ENCODE measurements at regions not wholly inside any gene's neighbourhood (a gene's known extent, or its start where the extent isn't known, plus 50 kb on each side); places are given as distances from the start of the nearest gene placed in this dataset.

- DNase-seq: no peak
Observed at GRCh38 chr7:106196460-106197021, 84.4 kb upstream of the SYPL1 start.

DNA sequence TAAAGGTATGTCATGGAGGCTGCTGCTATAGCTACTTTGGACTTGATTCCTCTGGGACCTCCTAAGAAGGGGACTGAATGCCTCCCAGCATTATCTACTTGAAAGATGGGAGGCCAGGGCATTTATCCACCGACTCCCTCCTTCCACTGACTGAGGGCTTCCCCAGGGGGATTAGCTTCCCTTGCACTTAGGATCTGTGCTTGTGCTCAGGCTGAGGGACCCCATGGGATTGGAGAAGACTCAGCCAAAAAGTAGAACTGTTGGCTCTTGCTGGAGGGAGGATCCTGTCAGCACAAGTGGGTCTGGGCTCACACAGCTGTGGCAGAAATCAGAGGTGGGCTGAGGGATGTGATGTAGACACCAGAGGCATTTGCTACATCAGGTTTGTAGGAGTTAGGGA lies 81.5 kb upstream of the SYPL1 start:
- no peak for DNase-seq

GRCh38 chr7:106190589-106191330 lies 78.6 kb upstream of the SYPL1 start:
- DNase-seq: no peak

DNA sequence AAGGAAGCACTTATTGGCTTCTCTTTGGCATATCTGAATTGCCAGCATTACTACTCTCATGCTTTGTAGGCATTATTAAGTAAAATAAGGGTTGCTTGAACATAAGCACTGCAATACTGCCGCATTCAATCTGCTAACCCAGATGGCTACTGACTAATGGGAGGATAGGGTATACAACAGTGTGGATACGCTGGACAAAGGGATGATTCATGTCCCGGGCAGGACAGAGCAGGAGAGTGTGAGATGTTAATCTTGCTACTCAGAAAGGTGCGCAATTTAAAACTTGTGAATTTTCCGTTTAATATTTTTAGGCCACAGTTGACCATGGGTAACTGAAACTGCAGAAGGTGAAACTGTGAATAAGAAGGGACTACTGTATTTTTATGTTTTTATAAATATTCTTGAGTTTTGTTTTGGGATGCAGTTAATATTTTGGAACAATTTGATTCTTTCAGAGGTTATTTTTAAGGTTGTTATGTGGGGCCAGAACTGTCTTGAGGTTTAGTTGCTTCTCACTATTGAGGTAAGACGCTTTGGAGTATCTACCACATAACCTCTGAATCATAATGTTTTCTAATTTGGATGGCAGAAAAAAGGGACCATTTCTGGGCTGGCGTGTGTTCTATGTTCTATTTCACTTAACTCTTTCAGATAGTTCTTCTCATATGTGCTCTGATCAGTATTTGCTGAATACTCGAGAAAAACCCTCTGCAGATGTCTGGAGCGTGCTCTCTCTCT lies 75.7 kb upstream of the SYPL1 start:
- DNase-seq: no peak

- no peak for DNase-seq
Observed at GRCh38 chr7:106185719-106186118, 73.6 kb upstream of the SYPL1 start.

GRCh38 chr7:106183952-106184351 lies 71.8 kb upstream of the SYPL1 start:
- DNase-seq: no peak

DNA sequence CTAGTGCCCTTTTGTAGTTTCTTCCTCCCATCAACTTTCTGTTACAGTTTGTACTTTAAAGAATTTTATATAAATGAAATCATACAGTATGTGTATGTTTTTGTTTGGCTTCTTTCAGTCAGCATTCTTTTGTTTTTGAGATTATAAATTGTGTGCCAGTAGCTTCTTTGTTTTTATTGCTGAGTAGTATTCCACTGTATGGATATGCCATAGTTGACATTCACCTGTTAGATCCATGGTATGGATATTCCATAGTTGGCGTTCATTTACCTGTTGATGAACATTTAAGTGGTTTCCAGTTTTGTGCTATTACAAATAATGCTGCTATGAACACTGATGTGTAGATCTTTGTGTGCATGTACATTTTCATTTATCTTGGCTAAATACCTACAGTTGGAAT lies 70.8 kb upstream of the SYPL1 start:
- no peak for DNase-seq

DNA sequence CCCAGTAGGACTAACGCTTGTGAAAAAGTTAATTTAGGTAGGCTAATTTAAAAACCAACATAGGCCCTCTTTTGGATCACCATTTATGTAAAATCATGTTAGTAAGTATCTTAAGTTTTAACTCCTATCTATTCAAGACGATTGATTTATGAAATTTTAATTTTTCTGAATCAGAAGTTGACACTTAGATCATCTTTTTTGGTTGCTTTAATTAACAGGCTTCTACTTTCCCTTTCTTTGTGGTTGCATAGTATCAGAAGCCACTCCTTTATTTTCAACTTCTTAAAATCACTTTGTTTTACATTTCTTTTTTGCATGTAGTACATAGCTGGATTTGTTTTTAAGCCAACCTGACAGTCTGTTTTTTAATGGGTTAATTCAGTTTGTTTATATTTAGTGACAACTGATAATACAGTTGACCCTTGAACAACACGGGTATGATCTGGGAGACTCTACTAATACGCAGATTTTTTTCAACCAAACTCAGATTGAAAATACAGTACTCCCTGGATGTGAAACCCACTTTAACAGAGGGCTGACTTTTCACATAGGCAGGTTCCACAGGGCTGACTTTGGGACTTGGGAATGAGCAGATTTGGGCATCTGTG lies 69.7 kb upstream of the SYPL1 start:
- no peak for DNase-seq

DNA sequence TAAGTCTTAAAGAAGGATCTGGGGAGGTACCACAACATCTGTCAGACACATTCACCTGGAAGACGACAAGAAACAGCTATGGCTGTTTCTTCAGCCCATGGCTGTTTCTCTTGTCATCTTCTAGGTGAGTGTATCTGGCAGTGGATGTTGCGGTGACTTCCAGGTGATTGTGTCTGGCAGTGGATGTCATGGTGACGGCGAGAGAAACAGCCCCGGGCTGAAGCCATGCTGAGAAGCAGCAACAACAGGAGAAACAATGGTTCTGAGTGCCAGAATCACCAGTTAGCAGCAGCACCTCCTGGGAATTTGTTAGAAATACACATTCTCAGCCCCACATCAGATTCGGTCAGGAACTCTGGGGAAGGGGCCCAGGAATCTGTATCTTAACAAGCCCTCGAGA lies 68.6 kb upstream of the SYPL1 start:
- no peak for DNase-seq

- no peak for DNase-seq
Observed at GRCh38 chr7:106179256-106179655, 67.1 kb upstream of the SYPL1 start.

DNA sequence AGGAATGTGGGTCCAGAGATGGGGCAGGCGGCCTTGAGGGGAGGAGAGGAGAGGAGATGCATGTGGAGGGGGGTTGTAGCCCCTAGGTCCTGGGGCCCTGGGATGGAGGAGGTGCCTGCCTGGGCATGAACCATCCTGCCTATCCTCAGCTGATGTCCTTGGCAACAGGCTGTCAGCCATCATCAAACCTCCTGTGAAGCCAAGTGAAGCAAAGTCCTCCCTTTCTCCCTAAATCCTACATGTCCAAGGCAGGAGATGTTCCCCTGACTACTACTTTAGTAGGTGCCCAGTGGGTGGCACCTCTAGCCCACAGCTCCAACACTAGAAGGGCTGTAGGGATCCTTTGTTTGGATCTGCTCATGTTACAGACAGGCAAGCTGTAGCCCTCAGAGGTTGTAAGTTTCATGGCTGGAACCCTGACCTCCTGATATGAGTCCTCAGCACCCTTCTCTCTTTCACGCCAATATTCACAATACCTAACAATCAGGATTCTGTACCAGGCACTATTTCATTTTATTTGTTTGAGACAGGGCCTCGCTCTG lies 66.6 kb upstream of the SYPL1 start:
- peak in 1 of 2 experiments; percentile 10 for DNase-seq

DNA sequence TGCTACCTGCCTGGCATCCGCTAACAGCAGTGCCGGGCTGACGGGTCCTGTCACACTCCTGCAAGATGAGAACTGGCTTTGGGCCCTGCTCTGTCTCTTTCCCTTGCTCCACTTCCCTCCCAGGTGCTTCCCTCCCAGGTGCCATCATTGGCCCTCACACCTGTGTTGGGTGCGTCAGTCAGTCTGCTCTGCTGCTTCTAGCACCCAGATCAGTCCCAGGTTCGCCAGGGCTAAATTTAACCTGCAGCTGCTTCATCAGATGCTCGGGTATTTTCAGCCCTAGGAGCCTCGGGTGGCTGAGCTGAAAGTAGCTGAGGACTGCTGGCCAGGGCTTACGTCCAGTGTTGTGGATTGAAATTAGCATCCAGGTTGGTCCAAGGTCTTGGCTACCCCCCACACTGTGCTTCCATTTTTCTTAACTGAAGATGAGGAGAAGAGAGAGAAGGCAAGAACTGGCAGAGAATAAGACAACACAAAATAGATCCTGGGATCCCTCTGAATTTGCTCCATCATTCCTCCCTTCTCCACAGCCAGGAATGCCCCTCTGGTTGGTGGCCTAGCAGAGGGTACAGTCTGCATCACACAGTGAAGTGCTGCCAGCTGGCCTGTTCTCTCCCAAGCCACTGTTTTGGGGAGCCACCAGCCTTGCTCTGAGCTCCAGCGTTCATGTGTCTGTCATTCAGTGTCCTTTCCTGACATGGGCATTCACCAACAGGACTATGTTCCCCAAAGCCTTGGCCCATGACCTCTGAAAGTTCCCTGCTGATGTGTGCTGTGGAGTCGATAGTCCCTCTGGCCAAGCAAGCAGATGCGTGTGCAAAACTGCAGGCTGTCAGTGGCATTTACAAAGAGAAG lies 65.9 kb upstream of the SYPL1 start:
- DNase-seq: no peak

- no peak for DNase-seq
Observed at GRCh38 chr7:106177300-106177690, 65.2 kb upstream of the SYPL1 start.

DNA sequence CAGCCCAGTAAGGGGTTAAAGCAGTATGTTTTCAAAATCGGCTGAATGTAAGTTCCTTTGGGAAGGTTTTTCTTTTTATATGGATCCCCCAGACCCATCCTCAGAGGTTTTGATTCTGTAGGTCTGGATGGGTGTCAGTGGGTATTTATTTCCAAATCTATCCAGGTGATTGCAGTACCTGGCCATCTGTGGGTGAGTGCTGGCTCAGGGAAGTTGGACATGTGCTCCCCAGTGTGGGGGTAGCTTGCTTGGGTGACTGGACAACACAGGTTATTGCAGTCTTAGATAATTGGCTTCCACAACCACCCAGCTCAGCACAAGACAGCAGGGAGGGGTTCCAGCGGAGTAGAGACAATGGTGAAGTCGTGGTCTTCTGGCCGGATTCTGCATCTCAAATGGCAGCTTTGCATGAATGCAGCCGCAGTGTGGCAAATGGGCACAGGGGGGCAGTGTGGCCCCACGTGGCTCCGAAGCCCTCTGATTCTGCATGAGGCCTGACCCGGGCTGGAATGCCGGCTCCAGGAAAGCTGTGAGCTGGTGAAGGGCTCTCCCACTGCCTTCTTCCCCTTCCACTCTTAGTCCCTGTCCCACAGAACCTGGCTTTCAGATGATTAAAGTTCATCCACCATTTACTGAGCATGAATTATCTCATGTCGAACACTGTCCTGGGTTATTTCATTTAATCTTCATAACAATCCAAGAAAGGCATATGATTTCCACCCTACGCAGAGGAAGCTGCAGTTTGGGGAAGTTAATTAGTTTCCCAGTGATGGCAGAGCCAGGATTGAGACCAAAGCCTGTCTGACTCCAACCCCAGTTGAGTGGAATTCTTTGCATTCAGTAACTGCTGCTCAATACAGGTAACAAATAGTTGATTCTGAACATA lies 64.5 kb upstream of the SYPL1 start:
- DNase-seq: peak; percentile 78 to 83

GRCh38 chr7:106175507-106175906 lies 63.4 kb upstream of the SYPL1 start:
- no peak for DNase-seq

DNA sequence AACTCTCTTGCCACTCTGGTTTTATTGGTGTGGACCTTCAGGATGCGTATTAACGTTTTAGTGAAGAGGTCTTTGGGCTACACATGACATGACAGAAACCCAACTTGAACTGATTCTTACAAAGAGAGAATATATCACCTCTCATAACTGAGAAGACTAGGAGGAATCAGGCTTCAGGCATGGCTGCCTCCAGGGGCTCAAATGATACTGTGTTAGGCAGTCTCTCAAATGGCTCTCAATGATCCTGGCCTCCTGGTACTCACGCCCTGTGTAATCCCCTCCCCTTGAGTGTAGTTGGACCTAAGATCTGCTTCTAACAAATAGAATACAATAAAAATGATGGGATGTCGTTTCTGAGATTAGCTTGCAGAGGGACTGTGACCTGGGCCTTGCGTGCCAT lies 58.5 kb upstream of the SYPL1 start:
- DNase-seq: no peak

DNA sequence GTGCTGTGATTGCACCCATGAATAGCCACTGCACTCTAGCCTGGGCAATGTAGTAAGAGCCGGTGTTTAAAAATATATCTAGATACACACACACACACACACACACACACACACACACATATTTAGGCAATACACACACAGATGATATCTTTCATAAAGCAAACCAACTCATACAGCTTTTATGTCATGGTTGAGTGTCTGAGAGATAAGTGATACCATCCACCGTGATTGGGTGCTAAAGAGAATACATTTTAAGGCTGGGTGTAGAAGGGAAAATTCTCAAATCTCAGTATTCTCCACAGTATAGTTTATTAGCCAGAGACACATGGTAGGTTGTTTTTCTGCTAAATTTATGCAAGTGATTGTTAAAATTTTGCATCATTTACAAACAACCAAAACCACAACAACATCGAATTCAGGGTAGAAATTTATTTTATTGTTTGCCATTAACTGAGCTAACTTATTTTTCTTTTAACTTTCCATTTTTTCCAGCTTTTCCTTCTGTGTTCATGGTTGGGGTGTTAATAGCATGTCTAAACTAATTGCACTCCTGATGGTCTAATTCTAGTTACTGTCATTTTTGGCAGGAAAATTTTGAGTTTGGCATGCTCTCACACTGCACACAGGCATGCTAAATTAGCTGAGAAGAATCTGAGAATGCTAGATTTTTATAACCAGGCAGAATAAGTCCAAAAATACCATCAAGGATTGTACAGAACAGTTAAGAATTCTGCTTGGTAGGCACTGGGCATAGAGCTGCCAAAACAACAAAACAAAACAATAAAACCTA lies 57.9 kb upstream of the SYPL1 start:
- DNase-seq: no peak

- DNase-seq: no peak
Observed at GRCh38 chr7:106167439-106168136, 55.5 kb upstream of the SYPL1 start.

DNA sequence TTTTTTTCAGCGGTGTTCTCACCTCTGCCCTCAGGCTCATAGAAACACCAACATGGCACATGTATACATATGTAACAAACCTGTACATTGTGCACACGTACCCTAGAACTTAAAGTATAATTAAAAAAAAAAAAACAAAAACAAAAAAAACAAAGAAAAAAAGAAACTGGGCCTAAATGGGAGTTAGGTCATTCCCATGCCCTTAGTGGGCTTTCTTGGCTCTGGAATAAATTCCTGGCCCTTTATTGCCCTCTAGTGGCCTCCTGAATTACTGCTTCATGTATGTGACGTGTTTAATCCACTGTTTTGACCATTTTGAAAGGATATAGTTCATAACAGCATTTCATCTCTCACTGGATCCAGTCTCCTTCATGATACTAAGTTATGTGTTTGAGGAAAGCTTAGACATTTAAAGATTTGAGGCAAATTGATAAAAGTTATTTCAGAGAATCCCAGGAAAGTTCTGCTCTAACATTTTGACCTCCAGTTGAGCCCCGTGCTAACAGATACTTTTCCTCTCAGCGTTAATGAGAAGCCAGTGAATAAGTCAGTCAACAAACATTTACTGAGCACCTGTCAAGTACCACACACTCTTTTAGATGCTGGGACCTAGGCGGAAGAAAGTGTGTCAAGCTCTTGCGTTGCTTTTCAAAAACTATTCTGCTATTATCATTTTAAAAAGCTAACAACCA lies 54.7 kb upstream of the SYPL1 start:
- DNase-seq: peak; percentile 19 to 35
